ENCODE measurements at regions not wholly inside any gene's neighbourhood (a gene's known extent, or its start where the extent isn't known, plus 50 kb on each side); places are given as distances from the start of the nearest gene placed in this dataset.

GRCh38 chr9:33742519-33742918 is 52.8 kb upstream of the PRSS3 start:
- CTCF ChIA-PET, result no interaction called here
- H3K36me3 ChIP-seq (ENCODE audit: insufficient read depth, low read length, poor library complexity, severe bottlenecking), result no peaks in the 10 kb centered on the region
- POLR2A ChIA-PET (ENCODE audit: low non-redundant PET), result no interaction called here
- H3K4me1 ChIP-seq (ENCODE audit: insufficient read depth, low read length, poor library complexity, severe bottlenecking), result no peaks in the 10 kb centered on the region
- no peak for DNase-seq (ENCODE audit: low spot score)
- TF ChIP-seq EZH2 (IDR thresholded peaks at IDR 0.05; ENCODE audit: borderline replicate concordance, low read depth, low read length, poor library complexity, severe bottlenecking) (no peak), CTCF (conservative IDR thresholded peaks at IDR 0.05; ENCODE audit: low read depth, low read length) (no peak)
- no peaks in the 10 kb centered on the region for H3K9me3 ChIP-seq (ENCODE audit: low read depth, low read length, poor library complexity, severe bottlenecking)
- H3K4me3 ChIP-seq (ENCODE audit: low read depth, low read length, poor library complexity, severe bottlenecking), result no peak overlapping the region
- intact Hi-C loops (cut with micrococcal nuclease; ENCODE audit: unreplicated experiment), result no loop called here
- no peak overlapping the region for H3K27ac ChIP-seq (ENCODE audit: low read depth, low read length, poor library complexity, severe bottlenecking)
- no TSS peak for BruUV-seq (replicated peaks)
- peaks cover 6% of the 10 kb centered on the region for H3K27me3 ChIP-seq (replicated peaks; ENCODE audit: insufficient read depth, low read depth, low read length, poor library complexity)
